Dedifferentiated amniotic fluid mesenchymal stem cell (primary cell): ENCODE measurements at regions not wholly inside any gene's neighbourhood (a gene's known extent, or its start where the extent isn't known, plus 50 kb on each side); places are given as distances from the start of the nearest gene placed in this dataset.

ENCODE experiments used
- DNase-seq: peaks from one replicate; pipeline ENCODE4 v3.0.0-alpha.2; 2016; ENCODE audit errors: extremely low spot score

DNA sequence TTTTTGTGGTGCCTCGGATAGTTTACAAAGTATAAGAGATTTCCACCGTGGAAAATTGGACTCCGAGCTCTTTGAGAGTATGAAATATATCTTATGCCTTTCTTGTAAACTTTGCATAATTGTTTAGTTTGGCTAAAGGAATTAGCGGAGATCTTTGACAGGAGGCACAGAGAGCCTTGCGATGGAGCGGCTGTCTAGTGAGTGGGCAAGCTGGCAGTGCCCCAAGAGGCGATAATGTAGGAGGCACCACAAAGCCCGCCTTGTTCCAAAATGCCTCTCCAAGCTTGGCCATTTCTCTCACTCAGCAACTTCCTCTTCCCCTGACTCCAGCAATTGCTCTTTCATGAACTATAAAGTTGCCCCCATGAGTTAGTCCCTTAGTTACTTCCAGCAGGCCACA lies 270.1 kb upstream of the PRICKLE1 start:
- DNase-seq = no peak

DNA sequence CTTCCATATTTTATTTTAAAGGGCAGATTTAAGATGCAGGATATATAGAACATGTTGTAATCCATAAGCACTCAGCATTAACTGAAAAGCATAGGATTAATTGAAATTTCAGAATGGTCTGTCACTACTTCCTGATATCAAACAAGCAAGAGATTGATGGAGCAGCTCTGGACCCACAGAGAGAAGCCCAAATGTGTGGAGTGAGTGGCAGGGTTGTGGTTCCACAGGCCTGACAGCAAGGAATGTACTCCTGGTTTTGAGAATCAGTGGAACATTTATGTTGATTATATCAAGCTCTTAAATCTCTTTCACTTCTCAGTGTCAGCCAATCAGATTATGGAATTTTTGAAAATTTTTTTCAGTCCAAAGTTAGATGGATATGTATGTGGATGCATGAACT lies 267.6 kb upstream of the PRICKLE1 start:
- no peak for DNase-seq

DNA sequence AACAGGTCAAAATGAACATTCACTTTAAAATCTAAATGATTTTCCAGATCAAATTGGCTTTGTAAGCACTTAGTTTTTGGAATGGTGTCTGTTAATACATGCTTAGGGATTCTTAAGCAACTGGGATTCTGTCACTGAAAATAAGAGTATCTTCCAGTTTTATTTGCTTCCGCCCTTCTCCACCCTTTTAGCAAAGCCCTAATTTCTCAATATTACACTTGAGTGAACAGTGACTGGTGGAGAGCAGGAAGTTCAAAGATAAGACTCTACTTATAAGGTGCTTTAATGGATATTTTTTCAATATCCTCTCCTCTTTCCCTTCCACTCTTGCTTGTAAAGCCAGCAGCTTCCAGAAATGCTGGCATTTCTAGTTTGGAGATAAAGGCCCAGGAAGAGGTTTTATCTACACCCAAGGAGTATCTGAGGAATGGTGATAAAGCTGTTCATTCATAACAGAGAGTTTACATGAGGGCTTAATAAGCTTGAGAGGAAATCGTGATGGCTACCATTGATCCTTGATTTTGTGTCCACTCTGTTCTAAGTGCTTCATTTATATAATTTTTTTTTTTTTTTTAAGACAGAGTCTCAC lies 265.9 kb upstream of the PRICKLE1 start:
- DNase-seq = no peak

DNA sequence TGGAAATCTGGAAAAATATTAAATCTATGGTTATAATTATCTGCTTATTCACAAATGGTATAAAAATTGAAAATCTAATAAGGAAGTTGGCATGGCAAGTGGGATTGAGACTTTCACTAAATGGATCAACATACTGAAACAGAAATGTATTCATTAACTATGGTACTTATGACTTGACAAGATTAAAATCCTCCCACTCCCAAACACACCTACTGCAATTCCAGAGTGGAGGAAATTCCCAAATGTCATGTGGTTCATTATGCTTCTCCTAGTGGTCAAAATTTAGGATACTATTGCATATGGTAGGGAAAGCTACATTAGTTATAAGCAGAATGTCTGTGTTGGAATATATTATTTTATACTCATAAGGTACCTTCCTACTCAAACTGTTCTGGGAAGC lies 265.3 kb upstream of the PRICKLE1 start:
- no peak for DNase-seq

DNA sequence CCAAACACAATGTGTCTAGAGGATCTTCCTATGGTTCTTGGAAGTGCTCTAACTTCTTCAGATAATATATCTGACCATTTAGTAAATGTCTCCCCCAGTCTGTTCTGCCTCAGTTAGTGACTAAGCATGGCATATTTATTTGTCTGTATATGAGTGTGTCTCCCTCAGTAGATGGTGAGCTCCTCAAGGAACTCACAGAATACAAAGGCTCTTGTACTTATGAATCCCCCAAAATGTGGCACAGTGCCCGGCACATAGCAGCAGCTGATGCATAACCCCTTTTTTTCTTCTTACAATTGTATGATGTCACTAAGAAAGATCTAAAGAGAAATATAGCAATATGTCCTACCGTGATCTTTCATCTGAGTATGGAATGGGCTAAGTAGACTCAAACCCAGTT lies 264.7 kb upstream of the PRICKLE1 start:
- no peak for DNase-seq

DNA sequence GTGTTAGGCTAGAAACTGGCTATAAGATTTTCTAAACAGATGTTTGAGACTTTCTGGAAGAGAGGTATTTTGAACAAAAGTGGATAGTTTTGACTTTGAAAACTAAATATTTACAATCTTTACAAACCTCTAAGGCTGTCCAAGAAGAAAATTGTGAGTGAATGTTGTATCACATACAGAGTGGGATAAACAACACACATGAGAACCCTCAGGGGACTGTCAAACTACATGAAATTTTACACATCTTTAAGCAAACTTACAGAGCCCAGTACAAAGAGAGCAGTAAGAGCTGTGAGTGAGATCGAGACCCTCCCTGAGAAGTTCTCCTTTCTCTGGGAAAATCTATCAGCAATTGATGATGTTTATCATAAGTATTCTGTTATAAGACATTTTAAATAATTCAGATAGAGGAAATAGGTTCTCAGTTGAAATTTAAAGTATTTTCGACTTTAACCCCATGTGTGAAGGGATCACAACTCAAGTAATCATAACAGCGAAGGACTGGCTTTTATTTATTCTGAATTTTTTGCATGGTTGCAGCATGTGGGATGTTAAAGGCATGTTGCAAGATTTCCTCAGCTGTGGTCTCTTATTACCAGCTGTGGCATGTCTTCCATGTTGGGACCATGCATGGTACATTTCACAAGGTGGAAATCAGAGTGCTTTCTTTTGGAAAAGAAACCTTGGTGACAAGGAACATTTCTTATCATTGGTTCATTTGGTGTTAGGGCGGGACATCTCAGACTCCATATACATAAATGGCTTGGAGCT lies 264.0 kb upstream of the PRICKLE1 start:
- no peak for DNase-seq

DNA sequence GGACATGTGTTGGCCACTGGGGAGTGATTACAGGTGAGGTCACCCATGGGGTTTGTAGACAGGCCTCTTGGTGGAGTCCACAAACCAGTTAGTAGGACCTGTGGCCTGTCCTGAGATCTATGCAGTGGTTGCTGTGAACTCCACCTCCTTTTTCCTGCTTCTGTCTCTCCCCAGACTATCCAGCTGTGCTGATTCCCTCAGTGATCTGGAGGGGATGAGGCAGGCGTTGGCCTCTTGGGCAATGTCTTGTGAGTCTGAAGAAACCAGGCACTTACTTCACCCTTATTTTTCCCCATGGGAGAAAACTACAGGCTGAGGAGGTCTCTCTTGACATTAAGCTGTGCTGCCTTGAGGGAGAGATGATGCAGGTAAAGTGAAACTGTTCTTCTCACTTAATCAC lies 257.2 kb upstream of the PRICKLE1 start:
- DNase-seq = no peak

DNA sequence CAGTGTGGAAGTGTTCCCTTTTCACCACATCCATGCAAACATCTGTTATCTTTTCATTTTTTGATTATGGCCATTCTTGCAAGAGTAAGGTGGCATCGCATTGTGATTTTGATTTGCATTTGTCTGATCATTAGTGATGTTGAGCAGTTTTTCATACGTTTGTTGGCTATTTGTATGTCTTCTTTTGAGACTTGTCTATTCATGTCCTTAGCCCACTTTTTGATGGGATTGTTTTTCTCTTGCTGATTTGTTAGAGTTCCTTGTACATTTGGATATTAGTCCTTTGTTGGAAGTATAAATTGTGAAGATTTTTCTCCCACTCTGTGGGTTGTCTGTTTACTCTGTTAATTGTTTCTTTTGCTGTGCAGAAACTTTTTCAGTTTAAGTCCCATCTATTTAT lies 244.5 kb upstream of the PRICKLE1 start:
- no peak for DNase-seq

DNA sequence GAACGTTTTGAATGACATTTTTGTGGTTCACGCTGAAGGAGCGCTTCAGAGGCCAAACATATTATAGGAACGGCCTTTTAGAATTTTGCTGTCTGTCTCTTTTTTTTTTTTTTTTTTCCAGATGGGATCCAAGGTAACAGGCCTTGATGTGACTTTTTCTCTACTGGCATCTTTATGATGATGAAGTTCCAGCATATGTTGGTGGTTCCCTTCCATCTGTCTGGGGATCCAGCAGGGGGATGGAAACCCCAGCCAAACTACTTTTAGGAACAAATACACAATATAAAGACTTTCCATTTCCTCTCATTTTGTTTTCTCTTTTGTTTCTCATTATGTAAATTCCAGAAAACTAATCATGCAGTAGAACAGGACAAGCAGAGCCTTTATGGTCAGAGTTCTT lies 239.3 kb upstream of the PRICKLE1 start:
- DNase-seq = no peak

DNA sequence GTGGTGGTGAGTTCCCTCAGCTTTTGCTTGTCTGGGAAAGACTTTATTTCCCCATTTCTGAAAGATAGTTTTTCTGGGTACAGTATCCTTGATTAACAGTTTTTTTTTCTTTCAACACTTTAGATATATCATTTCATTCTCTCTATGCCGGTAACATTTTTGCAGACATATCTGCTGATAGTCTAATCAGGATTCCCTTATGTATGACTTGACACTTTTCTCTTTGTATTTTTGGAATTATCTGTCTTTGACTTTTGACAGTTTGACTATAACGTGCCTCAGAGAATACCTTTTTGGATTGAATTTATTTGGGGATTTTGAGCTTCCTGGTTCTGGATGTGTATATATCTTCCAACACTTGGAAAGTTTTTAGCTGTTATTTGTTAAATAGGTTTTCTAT lies 234.8 kb upstream of the PRICKLE1 start:
- DNase-seq = no peak

DNA sequence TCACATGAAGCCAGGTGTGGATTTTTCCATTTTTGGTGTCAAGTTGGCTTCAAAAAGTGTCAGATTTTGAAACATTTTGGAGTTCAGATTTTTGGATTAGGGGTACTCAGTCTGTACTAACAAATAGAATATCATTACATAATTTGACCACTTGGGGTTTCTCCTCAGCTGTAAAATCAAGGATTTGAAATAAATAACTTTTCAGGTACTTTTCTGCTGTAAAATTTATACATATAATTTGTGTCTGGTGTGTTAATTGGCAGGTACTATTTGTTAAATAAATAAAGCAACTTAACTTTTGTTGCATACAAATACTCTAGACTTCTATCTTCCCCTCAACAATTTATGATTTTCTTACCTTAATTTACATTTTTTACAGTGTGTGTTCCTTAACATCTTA lies 234.1 kb upstream of the PRICKLE1 start:
- no peak for DNase-seq

DNA sequence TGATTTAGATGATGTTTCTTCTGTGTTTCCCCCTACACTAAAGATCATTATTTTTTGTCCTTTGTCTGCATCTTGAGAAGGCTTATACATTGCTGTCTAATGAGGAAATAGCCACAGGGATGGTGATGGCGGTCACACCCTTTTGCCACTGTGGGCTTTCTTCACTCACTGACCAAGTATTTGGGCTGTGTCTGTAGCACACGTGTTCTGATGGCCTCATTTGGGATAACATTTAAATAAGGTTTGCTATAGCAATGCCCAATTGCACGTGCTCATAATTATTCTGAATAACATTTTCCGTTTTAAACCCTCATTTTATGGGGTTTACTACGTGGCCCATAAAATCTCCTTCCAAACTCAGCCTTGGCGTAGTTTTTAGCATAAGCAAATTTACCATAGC lies 230.3 kb upstream of the PRICKLE1 start:
- DNase-seq = no peak

DNA sequence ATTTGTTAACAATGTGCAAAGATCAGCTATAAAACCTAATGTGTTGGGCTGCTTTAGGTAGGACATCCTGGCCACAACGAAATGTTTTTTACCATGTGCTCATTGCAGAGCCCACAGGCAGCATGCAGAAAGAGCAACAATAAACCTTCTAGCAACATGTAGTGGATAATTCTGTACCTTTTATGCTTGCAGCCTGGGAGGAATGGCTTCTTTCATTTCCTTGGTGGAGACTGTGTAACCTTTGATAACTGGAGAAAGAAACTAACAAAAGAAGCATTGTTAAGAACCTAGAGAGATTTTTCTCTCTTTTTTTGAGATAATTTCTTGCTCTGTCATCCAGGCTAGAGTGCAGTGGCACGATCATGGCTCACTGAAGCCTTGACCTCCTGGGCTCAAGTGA lies 225.5 kb upstream of the PRICKLE1 start:
- no peak for DNase-seq

DNA sequence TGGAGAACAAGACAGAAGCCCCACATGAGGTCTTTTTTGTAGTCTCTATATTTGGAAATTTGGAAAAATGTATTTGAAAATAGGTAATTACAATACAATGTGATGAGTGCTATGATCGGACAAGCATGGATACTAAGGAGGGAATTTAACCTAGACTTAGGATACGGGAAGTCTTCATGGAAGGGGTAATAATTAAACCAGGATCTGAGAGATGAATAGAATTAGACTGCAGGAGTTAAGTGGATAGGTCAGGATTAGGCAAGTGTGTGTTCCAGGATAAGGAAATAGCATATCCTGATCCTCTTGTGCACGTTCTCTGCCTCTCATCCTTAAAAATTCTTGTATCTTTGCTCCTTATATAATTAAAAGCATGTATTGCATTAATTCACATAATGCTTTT lies 223.3 kb upstream of the PRICKLE1 start:
- DNase-seq = no peak

DNA sequence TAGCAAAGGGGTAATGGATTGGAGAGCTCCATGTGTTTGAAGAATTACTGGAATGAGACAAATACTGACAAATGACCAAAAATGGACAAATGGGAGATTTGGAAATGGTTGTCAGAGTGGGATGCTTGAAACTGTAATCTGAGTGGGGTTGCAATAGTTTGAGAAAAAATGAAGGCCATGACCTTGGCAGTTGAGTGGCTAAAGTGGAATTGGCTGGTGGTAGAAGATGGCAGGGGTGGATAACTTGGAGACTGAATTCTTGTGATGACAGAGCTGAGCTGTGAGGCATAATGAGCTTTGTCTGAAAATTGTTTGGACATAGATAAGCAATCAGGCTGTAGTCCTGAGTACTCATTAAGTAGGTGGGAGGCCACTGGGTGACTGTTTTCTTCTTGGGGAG lies 222.5 kb upstream of the PRICKLE1 start:
- DNase-seq = no peak

DNA sequence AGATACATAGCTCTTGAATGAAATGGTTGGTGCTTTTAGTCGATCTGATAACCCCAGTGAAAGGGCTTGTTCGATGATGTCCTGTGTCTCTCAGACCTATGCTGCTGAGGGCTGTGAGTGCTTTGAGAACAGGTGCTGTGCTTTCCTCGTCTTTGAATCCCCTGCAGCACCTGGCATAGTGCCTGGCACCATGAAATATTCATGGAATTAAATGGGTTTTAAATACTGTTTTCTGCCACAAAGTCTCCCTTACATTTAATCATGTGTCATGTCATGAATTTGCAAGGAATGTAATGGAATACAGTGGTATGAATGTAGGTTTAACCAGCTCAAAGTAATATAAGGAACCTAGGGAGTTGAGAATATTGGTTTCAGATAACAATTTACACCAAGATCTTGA lies 220.5 kb upstream of the PRICKLE1 start:
- DNase-seq = peak; percentile 49

DNA sequence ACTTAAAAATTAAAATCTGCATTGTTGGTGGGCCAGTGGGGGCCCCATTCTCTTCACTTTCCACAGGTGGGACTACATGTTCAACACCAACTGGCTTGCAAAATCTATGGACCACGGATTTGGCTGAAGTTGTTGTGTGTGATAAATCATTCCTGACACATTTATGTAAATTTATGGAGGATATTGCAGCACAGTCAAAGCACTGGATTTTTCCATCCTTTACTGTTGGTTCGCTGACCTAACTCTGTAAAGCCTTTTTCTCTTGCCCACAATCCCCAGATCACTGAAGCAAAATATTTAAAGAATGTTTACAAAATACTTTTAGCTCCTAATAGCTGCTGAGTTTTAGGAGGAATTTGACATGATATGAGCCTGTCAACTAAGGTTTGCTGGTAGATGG lies 219.7 kb upstream of the PRICKLE1 start:
- DNase-seq = peak; percentile 73

DNA sequence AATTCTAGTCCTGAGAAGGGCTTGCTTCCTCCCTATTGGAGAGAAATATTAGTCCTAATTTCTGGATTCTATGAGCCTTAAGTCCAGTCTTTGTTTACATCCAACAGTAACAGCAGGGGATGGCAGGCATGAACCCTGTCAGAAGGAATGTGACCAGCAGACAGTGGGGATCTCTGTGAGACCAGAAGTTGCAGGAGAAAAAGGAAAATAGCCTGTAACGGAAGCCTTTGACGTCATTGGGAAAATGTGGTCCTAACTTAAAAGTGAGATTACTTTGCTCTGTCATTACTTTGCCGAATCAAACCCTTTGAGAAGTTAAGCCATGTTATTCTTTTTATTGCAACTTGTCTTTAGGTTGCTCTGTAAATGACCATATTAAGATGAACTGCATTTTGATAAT lies 218.2 kb upstream of the PRICKLE1 start:
- no peak for DNase-seq

DNA sequence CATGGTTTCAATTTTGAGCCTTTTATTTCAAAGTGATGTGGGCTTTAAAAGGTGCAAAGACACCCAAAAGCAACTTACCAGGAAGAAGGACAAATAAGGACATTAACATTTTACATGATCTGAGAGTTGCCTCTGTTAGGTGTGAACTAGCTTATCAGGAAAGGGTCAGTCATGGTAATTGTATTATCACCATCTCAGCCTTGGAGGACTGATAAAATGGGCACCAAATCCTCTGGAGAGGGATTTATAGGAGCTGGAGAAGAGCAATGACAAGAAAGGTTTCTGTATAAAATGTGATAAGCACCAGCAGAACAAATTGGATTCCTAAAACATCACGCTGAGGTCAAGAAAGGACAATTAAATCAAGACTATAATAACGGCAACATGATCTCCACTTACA lies 217.7 kb upstream of the PRICKLE1 start:
- no peak for DNase-seq

DNA sequence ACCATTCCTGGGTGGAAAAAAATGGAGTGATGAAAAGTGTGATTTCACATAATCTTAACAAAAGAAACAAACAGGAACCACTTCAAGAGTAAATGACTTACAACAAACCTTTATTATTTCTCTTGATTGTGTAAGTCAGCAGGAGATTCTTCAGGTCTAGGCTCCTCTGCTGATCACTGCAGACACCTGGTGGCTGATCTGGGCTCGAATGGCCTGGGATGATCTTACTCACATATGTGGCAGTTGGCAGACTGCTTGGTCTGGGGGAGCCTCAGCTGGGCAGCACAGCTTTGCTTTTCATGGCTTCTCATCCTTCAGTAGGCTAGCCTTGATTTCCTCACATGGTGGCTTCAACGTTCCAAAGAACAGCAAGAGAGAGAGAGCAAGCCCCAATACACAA lies 215.4 kb upstream of the PRICKLE1 start:
- DNase-seq = no peak

DNA sequence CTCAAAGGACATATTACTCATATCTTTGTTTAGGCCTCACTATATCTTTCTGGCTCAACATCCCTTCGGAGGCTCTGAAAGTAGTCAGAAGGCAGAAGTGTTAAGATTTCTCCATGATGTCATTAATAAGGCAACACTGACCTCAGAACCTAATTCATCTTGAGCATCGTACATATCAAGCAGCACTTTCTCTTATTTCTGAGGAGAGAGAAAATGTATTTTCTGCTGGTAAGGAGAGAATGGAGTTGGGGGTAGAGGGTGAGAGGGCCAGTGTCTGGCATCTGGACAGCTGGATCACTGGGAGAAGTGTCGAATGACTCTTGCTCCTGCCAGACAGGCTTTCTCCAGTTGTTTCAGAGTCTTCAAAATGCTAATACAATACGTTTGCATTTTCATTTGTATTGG lies 213.2 kb upstream of the PRICKLE1 start:
- DNase-seq = no peak

DNA sequence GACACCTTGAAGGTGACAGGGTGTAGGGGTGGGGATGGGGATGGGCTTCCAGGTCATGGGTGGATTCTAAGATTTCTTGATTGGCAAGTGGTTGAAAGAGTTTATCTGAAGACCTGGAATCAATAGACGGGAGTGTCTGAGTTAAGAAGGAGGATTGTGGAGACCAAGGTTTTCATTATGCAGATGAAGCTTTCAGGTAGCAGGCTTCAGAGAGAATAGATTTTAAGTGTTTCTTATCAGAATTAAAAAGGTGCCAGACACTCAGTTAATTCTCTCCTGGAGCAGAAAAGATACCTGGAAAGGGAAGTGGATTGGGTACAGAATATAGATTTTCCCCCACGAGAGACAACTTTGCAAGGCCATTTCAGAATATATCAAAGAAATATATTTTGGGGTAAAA lies 211.7 kb upstream of the PRICKLE1 start:
- DNase-seq = no peak

DNA sequence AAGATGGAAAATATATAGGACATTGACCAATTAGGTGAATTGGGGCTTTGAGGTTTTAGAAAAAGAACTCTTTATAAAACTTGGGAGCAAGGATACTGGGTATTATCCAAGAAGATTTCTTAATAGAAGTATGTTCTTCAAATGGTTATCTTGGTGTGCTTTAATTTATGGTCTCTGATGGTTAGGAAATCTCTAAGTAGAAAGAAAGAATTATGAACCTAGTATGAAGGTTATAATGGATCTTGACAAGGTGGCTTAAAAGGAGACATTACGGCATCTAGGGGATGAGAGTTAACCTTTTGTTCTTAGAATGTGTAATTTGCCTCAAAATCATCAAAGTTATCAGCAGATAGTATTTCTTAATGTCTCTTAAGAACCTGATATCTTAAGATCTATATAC lies 210.4 kb upstream of the PRICKLE1 start:
- no peak for DNase-seq
